Epithelial cell of proximal tubule (primary cell): ENCODE measurements at regions not wholly inside any gene's neighbourhood (a gene's known extent, or its start where the extent isn't known, plus 50 kb on each side); places are given as distances from the start of the nearest gene placed in this dataset.

ENCODE experiments used
- DNase-seq: peaks from one replicate; pipeline ENCODE4 v3.0.0-alpha.2; 2011; ENCODE audit warnings: low read depth
- H3K4me3 ChIP-seq: 2 replicates; pipeline ENCODE4 v1.5.1; 2011; ENCODE audit warnings: low read depth, mild to moderate bottlenecking, low read length
- TF ChIP-seq, protein P1 (sequence below): conservative IDR thresholded peaks from 2 replicates; pipeline ENCODE4 v1.5.1; 2012; ENCODE audit warnings: low read depth, mild to moderate bottlenecking, low read length

DNA sequence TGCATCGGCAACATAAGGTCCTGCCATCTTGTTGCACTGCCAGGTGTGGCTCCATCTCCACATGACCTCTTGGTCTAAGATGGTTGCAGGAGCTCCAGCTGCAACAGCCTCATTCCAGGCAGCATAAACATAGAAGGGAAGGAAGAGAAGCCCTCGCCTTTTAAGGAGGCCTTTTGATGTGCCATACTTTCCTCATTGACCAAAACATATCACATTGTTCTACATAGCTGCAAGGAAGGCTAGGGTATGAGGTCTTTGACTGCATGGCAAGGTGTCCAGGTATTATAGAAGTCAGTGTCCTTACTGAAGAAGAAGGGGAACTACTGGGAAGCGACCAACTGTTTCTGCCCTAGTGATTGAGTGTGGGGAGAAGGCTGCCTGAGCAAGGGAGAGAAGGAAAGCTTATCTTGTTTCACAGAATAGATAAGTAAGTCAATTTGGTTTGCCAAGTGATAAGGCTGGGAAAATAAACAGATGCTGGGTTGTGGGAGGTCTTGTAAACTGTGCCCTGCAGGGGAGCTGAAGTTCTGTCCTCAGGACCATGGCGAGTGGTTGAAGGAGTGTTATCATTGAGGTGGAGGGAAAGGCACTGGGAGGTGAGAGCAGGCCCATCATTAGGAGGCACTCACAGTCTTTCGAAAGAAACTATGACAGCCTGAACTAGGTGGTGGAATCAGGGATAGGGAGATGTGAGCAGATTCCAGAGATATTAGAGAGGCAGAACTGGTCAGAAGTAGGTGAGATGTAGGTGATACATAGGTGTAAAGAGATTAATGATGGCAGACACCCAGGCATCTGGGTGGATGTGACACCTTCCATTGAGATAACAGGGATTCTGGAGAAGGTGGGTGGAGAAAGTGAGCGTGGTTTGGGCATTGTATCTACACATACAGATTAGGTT, 93.8 kb upstream of the IGF1R start:
- H3K4me3 ChIP-seq = no peak overlapping the region
- TF ChIP-seq, protein P1, sequence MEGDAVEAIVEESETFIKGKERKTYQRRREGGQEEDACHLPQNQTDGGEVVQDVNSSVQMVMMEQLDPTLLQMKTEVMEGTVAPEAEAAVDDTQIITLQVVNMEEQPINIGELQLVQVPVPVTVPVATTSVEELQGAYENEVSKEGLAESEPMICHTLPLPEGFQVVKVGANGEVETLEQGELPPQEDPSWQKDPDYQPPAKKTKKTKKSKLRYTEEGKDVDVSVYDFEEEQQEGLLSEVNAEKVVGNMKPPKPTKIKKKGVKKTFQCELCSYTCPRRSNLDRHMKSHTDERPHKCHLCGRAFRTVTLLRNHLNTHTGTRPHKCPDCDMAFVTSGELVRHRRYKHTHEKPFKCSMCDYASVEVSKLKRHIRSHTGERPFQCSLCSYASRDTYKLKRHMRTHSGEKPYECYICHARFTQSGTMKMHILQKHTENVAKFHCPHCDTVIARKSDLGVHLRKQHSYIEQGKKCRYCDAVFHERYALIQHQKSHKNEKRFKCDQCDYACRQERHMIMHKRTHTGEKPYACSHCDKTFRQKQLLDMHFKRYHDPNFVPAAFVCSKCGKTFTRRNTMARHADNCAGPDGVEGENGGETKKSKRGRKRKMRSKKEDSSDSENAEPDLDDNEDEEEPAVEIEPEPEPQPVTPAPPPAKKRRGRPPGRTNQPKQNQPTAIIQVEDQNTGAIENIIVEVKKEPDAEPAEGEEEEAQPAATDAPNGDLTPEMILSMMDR = no peak
- no peak for DNase-seq

DNA sequence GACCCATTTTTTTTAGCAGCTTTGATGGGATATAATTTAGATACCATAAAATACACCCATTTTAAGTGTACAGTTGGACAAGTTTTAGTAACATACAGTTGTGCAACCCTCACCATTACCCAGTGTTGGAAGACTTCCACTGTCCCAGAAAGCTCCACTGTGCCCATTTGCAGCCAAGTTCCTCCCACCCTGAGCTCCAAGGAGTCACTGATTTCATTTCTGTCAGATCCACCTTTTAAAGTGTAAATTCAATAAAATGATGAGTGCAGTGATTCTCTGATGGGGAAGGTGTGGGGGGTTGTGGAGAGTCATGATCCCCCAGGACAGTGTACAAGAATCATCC, 93.2 kb upstream of the IGF1R start:
- no peak for DNase-seq
- H3K4me3 ChIP-seq = no peak overlapping the region
- TF ChIP-seq, protein P1 = no peak

DNA sequence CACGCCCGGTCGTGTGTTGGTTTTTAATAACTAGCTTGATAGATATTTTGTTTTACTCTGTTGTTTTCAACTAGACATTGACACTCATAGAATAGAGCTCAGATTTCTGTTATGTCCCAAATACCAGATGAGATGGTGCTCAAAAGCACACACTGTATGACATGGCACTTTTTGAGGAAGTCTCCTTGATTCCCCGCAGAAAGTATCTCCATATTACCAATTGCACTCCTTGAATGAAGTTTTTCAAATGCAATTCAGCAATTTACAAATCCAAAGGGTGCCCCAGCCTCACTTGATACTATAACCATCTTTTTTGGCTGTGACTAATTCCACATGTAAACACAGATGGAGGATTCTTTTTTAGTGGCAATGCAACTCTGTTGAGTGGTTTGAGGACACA, 92.0 kb upstream of the IGF1R start:
- no peak for DNase-seq
- no peak overlapping the region for H3K4me3 ChIP-seq
- TF ChIP-seq, protein P1 = no peak

DNA sequence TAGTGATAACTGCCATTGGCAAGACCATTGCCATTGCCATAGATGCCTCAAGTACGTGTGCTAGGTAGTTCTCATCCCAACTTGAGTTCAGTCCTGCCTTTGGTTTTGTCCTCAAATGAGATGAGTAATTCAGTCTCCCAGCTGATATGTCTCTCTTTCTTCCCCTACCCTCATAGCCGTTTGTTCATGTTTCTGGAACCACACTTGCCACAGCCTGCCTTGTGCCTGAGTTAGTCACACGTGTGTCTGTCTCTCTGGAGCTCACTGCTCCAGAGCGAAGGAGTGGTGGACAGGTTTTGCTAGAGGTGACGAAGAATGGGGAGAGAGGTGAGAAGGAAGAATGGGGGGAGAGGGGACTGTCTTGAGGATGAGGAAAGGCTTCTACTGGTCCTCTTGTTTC, 88.0 kb upstream of the IGF1R start:
- TF ChIP-seq, protein P1 = no peak
- no peak for DNase-seq
- H3K4me3 ChIP-seq = no peak overlapping the region

DNA sequence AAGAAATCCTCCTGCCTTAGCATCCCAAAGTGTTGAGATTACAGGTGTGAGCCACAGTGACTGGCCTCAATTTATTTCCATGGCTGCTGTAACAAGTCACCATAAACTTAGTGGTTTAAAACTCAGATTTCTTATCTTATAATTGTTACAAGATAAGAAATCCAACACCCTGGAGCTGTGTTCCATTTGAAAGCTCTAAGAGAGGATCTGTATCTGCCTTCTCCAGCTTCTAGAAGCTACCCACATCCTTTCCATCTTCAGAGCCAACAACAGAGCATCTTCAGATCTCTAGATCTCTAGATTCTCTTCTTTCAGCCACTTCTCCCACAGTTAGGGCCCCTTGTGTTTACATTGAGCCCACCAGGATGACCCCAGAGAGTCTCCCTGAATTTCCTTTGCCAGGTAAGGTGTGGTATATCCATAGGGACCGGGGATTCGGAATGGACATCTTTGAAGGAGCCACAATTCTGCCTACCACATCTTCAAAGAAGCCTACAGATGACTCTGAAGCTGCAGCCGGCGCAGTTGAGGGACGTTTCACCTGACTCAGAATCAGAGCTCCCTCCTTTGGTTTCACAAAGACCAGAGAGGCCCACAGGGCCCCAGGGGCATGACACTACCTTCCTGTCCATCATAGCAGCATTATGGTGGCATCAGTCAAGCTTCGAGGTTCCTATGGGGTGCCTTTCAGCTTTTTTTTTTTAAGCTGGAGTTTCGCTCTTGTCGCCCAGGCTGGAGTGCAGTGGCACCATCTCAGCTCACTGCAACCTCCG, 87.0 kb upstream of the IGF1R start:
- TF ChIP-seq, protein P1 = no peak
- no peak for DNase-seq
- no peak overlapping the region for H3K4me3 ChIP-seq

DNA sequence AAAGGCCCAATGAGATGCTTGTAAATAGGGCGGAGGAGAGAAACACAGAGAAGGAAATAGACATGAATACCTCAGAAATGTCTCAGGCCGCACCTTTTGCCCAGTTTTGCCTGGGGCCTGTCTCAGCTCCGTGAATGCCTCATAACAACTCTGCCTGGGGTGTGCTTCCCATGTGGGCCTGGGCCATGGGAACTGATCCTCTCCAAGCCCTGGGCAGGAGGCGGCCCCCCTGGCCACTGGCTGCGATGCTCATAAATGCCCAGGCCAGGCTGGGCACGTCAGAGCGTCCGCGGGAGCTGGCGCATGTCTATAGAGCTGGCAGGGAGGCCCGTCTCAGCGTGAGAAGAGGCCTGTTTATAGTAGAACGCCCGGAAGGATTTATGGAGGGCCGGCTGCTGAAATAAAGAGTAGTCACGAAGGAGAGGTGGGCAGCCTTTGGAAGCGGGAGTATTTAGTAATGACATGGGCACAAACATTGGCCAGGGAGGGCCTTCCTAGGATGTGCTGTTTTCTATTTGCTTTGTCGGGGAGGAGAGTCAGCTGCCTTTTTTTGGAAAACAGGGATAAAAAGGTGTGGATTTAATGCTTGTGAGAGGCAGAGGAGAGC, 85.9 kb upstream of the IGF1R start:
- no peak for DNase-seq
- H3K4me3 ChIP-seq = no peak overlapping the region
- TF ChIP-seq, protein P1 = no peak
